Retinal pigment epithelial cell (primary cell): ENCODE measurements at regions not wholly inside any gene's neighbourhood (a gene's known extent, or its start where the extent isn't known, plus 50 kb on each side); places are given as distances from the start of the nearest gene placed in this dataset.

Experiments
- DNase-seq: peaks from one replicate; pipeline ENCODE4 v3.0.0-alpha.2; 2010; ENCODE audit warnings: low read depth
- H3K4me3 ChIP-seq: 2 replicates; pipeline ENCODE4 v1.5.1; 2011; ENCODE audit warnings: mild to moderate bottlenecking, low read length, control low read depth, moderate library complexity
- CTCF ChIP-seq: conservative IDR thresholded peaks from 2 replicates; pipeline ENCODE4 v1.5.1; 2011; ENCODE audit warnings: low read depth, low read length, control low read depth, inconsistent platforms

- no peak for TF ChIP-seq CTCF
- DNase-seq = no peak
- H3K4me3 ChIP-seq = no peak overlapping the region
Measured at GRCh38 chr11:82234256-82234655, 499.4 kb downstream of the FAM181B start.

GRCh38 chr11:82233201-82233600, 500.5 kb downstream of the FAM181B start:
- no peak overlapping the region for H3K4me3 ChIP-seq
- DNase-seq = no peak
- no peak for TF ChIP-seq CTCF

- DNase-seq = peak; percentile 2
- no peak overlapping the region for H3K4me3 ChIP-seq
- peak; percentile 57 for TF ChIP-seq CTCF
Measured at GRCh38 chr11:82229341-82229740, 504.3 kb downstream of the FAM181B start.

- no peak for TF ChIP-seq CTCF
- DNase-seq = no peak
- H3K4me3 ChIP-seq = no peak overlapping the region
Measured at GRCh38 chr11:82225930-82226329, 507.7 kb downstream of the FAM181B start.

- H3K4me3 ChIP-seq = no peak overlapping the region
- no peak for TF ChIP-seq CTCF
- no peak for DNase-seq
Measured at GRCh38 chr11:82225502-82225901, 508.2 kb downstream of the FAM181B start.

- no peak for DNase-seq
- no peak for TF ChIP-seq CTCF
- no peak overlapping the region for H3K4me3 ChIP-seq
Measured at GRCh38 chr11:82216927-82217570, 516.6 kb downstream of the FAM181B start.

DNA sequence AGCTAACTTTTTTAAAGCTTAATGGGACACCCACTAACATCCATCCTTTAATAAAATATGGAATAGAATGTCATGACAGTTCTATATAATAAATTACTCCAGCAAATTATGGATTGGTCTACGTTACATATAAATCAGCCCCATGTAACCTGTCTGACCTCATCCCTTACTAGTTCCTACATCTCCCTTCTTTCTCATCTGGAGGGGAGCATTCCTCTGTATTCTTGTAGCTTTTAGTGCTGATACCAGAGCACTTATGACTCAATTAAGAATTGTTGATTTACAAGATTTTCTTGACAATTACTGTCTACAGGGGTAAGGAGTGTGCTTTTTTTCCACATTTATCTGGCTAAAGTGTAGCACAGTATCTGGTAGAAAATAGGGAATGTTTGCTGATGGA, 523.7 kb downstream of the FAM181B start:
- no peak overlapping the region for H3K4me3 ChIP-seq
- TF ChIP-seq CTCF = no peak
- no peak for DNase-seq
